ENCODE measurements at regions not wholly inside any gene's neighbourhood (a gene's known extent, or its start where the extent isn't known, plus 50 kb on each side); places are given as distances from the start of the nearest gene placed in this dataset.

- DNase-seq (ENCODE audit: low spot score), result no peak
- H3K9me3 ChIP-seq (ENCODE audit: low read depth), result no peaks in the 10 kb centered on the region
- H3K4me2 ChIP-seq, result no peak overlapping the region
- H2AFZ ChIP-seq (replicated peaks), result no peak overlapping the region
- Mint-ChIP-seq H3K4me3 (no peak overlapping the region), H3K4me1 (no peaks in the 10 kb centered on the region), H3K27me3 (ENCODE audit: insufficient read depth, low read depth) (peaks cover 11% of the 10 kb centered on the region), H3K36me3 (no peaks in the 10 kb centered on the region), H3K27ac (no peak overlapping the region), H3K9me3 (peaks cover 15% of the 10 kb centered on the region)
- no peak overlapping the region for H3K4me3 ChIP-seq
- H3K27ac ChIP-seq, result no peak overlapping the region
- H3K27me3 ChIP-seq, result no peaks in the 10 kb centered on the region
- TF ChIP-seq EZH2 (IDR thresholded peaks at IDR 0.05) (no peak), CTCF (IDR thresholded peaks at IDR 0.05) (no peak), EZH2phosphoT487 (IDR thresholded peaks at IDR 0.05) (no peak)
- no peaks in the 10 kb centered on the region for H4K20me1 ChIP-seq (ENCODE audit: low read depth)
- no peak overlapping the region for H3K9ac ChIP-seq
- H3K79me2 ChIP-seq (ENCODE audit: low read depth), result no peaks in the 10 kb centered on the region
- H3F3A ChIP-seq (ENCODE audit: low read depth), result no peaks in the 10 kb centered on the region
- H3K36me3 ChIP-seq, result no peaks in the 10 kb centered on the region
- no peaks in the 10 kb centered on the region for H3K4me1 ChIP-seq
Observed at GRCh38 chr12:124224535-124225110, 70.3 kb upstream of the RFLNA start.

GRCh38 chr12:124225730-124226129 lies 69.2 kb upstream of the RFLNA start:
- no peaks in the 10 kb centered on the region for H3K36me3 Mint-ChIP-seq
- H3K27ac Mint-ChIP-seq, result no peak overlapping the region
- Histone ChIP-seq H3K27me3 (no peaks in the 10 kb centered on the region), H3K9ac (no peak overlapping the region), H4K20me1 (ENCODE audit: low read depth) (no peaks in the 10 kb centered on the region), H3K79me2 (ENCODE audit: low read depth) (no peaks in the 10 kb centered on the region), H3K9me3 (ENCODE audit: low read depth) (peaks cover 4% of the 10 kb centered on the region), H2AFZ (replicated peaks) (no peak overlapping the region), H3K4me1 (no peaks in the 10 kb centered on the region), H3K4me2 (no peak overlapping the region), H3K4me3 (no peak overlapping the region), H3K27ac (no peak overlapping the region), H3K36me3 (no peaks in the 10 kb centered on the region), H3F3A (ENCODE audit: low read depth) (no peaks in the 10 kb centered on the region)
- TF ChIP-seq EZH2 (IDR thresholded peaks at IDR 0.05), result no peak
- H3K4me1 Mint-ChIP-seq, result no peaks in the 10 kb centered on the region
- no peak for DNase-seq (ENCODE audit: low spot score)
- H3K27me3 Mint-ChIP-seq (ENCODE audit: insufficient read depth, low read depth), result peaks cover 11% of the 10 kb centered on the region
- H3K9me3 Mint-ChIP-seq, result peaks cover 18% of the 10 kb centered on the region
- H3K4me3 Mint-ChIP-seq, result no peak overlapping the region

GRCh38 chr12:124227951-124228711 lies 66.8 kb upstream of the RFLNA start:
- H3K27me3 ChIP-seq, result no peaks in the 10 kb centered on the region
- H3K36me3 ChIP-seq, result no peaks in the 10 kb centered on the region
- no peak for TF ChIP-seq CTCF (IDR thresholded peaks at IDR 0.05)
- H3K4me3 ChIP-seq, result no peak overlapping the region
- H3K9ac ChIP-seq, result no peak overlapping the region
- peaks cover 7% of the 10 kb centered on the region for H3K9me3 ChIP-seq (ENCODE audit: low read depth)
- Mint-ChIP-seq H3K27me3 (ENCODE audit: insufficient read depth, low read depth) (peaks cover 8% of the 10 kb centered on the region), H3K4me3 (no peak overlapping the region), H3K4me1 (no peaks in the 10 kb centered on the region), H3K9me3 (peaks cover 18% of the 10 kb centered on the region), H3K27ac (peak overlapping the region; percentile 74), H3K36me3 (no peaks in the 10 kb centered on the region)
- H2AFZ ChIP-seq (replicated peaks), result no peak overlapping the region
- H4K20me1 ChIP-seq (ENCODE audit: low read depth), result no peaks in the 10 kb centered on the region
- DNase-seq (ENCODE audit: low spot score), result no peak
- no peaks in the 10 kb centered on the region for H3K79me2 ChIP-seq (ENCODE audit: low read depth)
- H3F3A ChIP-seq (ENCODE audit: low read depth), result peaks cover 9% of the 10 kb centered on the region
- no peak overlapping the region for H3K4me2 ChIP-seq
- no peak overlapping the region for H3K27ac ChIP-seq
- peaks cover 15% of the 10 kb centered on the region for H3K4me1 ChIP-seq

- Histone ChIP-seq H3K4me1 (peaks cover 23% of the 10 kb centered on the region), H3K27ac (no peak overlapping the region), H3K9me3 (ENCODE audit: low read depth) (peaks cover 7% of the 10 kb centered on the region), H3K79me2 (ENCODE audit: low read depth) (no peaks in the 10 kb centered on the region), H3K36me3 (no peaks in the 10 kb centered on the region), H3K4me2 (no peak overlapping the region), H3K4me3 (no peak overlapping the region), H2AFZ (replicated peaks) (no peak overlapping the region), H3K27me3 (no peaks in the 10 kb centered on the region), H3F3A (ENCODE audit: low read depth) (peaks cover 13% of the 10 kb centered on the region), H4K20me1 (ENCODE audit: low read depth) (no peaks in the 10 kb centered on the region), H3K9ac (no peak overlapping the region)
- H3K27me3 Mint-ChIP-seq (ENCODE audit: insufficient read depth, low read depth), result peaks cover 10% of the 10 kb centered on the region
- no peak overlapping the region for H3K4me3 Mint-ChIP-seq
- peaks cover 18% of the 10 kb centered on the region for H3K9me3 Mint-ChIP-seq
- TF ChIP-seq EZH2phosphoT487 (IDR thresholded peaks at IDR 0.05) (no peak), EZH2 (IDR thresholded peaks at IDR 0.05) (no peak), CTCF (IDR thresholded peaks at IDR 0.05) (no peak)
- H3K36me3 Mint-ChIP-seq, result no peaks in the 10 kb centered on the region
- no peaks in the 10 kb centered on the region for H3K4me1 Mint-ChIP-seq
- no peak for DNase-seq (ENCODE audit: low spot score)
- H3K27ac Mint-ChIP-seq, result no peak overlapping the region
Observed at GRCh38 chr12:124229520-124229919, 65.4 kb upstream of the RFLNA start.

Data from neural progenitor cell (in vitro differentiated cells).